ENCODE measurements at regions not wholly inside any gene's neighbourhood (a gene's known extent, or its start where the extent isn't known, plus 50 kb on each side); places are given as distances from the start of the nearest gene placed in this dataset.

- TF ChIP-seq CTCF (IDR thresholded peaks at IDR 0.05; ENCODE audit: control insufficient read depth, extremely low read depth, insufficient read depth) = no peak
- no peak overlapping the region for H3K4me3 ChIP-seq (ENCODE audit: low read depth, low read length)
- no peak for DNase-seq (ENCODE audit: low read depth)
These were observed 217.1 kb upstream of the GHITM start for GRCh38 chr10:83921984-83922860.

GRCh38 chr10:83925133-83925532, 214.2 kb upstream of the GHITM start:
- DNase-seq (ENCODE audit: low read depth) = no peak
- H3K4me3 ChIP-seq (ENCODE audit: low read depth, low read length) = no peak overlapping the region
- no peak for TF ChIP-seq CTCF (IDR thresholded peaks at IDR 0.05; ENCODE audit: control insufficient read depth, extremely low read depth, insufficient read depth)

- no peak for DNase-seq (ENCODE audit: low read depth)
- H3K4me3 ChIP-seq (ENCODE audit: low read depth, low read length) = no peak overlapping the region
- no peak for TF ChIP-seq CTCF (IDR thresholded peaks at IDR 0.05; ENCODE audit: control insufficient read depth, extremely low read depth, insufficient read depth)
These were observed 212.7 kb upstream of the GHITM start for GRCh38 chr10:83926606-83927005.

- no peak for DNase-seq (ENCODE audit: low read depth)
- TF ChIP-seq CTCF (IDR thresholded peaks at IDR 0.05; ENCODE audit: control insufficient read depth, extremely low read depth, insufficient read depth) = no peak
- no peak overlapping the region for H3K4me3 ChIP-seq (ENCODE audit: low read depth, low read length)
These were observed 212.1 kb upstream of the GHITM start for GRCh38 chr10:83927166-83927565.

GRCh38 chr10:83929399-83929798, 209.9 kb upstream of the GHITM start:
- H3K4me3 ChIP-seq (ENCODE audit: low read depth, low read length) = no peak overlapping the region
- no peak for TF ChIP-seq CTCF (IDR thresholded peaks at IDR 0.05; ENCODE audit: control insufficient read depth, extremely low read depth, insufficient read depth)
- DNase-seq (ENCODE audit: low read depth) = no peak

- no peak for TF ChIP-seq CTCF (IDR thresholded peaks at IDR 0.05; ENCODE audit: control insufficient read depth, extremely low read depth, insufficient read depth)
- no peak overlapping the region for H3K4me3 ChIP-seq (ENCODE audit: low read depth, low read length)
- DNase-seq (ENCODE audit: low read depth) = no peak
These were observed 207.6 kb upstream of the GHITM start for GRCh38 chr10:83931669-83932068.

GRCh38 chr10:83932245-83932644, 207.1 kb upstream of the GHITM start:
- TF ChIP-seq CTCF (IDR thresholded peaks at IDR 0.05; ENCODE audit: control insufficient read depth, extremely low read depth, insufficient read depth) = no peak

More at GRCh38 chr10:83932245-83932644, 207.1 kb upstream of the GHITM start:
- no peak overlapping the region for H3K4me3 ChIP-seq (ENCODE audit: low read depth, low read length)
- DNase-seq (ENCODE audit: low read depth) = no peak
